HL-60 (cell line): ENCODE measurements at regions not wholly inside any gene's neighbourhood (a gene's known extent, or its start where the extent isn't known, plus 50 kb on each side); places are given as distances from the start of the nearest gene placed in this dataset.

Experiments used
- CTCF ChIP-seq: IDR thresholded peaks from one replicate; pipeline ENCODE4 v1.5.1; 2011; ENCODE audit warnings: low read length, control low read depth, inconsistent platforms; ENCODE audit not compliant: insufficient read depth
- POLR2AphosphoS5 ChIP-seq: IDR thresholded peaks from 2 replicates; pipeline ENCODE4 v1.6.1; 2012; ENCODE audit warnings: low read depth

DNA sequence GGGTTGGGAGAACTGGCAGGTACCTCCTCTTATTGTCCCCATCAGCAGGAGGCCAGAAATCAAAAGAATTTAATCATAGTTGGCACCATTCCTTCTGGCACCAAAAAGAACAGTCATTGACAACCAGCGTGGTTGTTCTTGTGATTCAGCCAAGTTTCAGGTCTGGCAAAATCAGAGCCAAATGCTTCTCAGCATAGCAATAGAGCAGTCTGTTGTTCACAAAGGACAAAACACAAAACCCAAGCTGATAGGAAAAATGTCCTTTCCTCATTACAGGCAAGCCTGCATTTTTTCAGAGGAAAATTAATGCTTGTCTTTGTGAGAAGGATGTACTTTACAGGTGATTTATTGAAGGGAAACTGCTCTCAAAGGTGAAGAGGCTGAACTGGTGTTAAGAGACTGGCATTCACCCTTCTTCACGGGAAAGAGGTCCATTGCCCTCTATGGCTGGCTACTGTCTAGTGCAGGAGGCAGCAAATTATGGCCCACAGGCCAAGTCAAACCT lies 241.8 kb upstream of the ARHGAP42 start:
- TF ChIP-seq CTCF, result no peak
- no peak for TF ChIP-seq POLR2AphosphoS5
